ENCODE measurements at regions not wholly inside any gene's neighbourhood (a gene's known extent, or its start where the extent isn't known, plus 50 kb on each side); places are given as distances from the start of the nearest gene placed in this dataset.

- H3K4me3 ChIP-seq (replicated peaks; ENCODE audit: insufficient read depth, low read length) = no peak overlapping the region
- no peak for DNase-seq (ENCODE audit: low read depth in 1 of 2, low spot score in 1 of 2)
- H3K27me3 ChIP-seq (ENCODE audit: insufficient read depth, poor library complexity, severe bottlenecking) = no peaks in the 10 kb centered on the region
- TF ChIP-seq POLR2AphosphoS5 (IDR thresholded peaks at IDR 0.05; ENCODE audit: low read depth) = no peak
- TF ChIP-seq, protein P1, sequence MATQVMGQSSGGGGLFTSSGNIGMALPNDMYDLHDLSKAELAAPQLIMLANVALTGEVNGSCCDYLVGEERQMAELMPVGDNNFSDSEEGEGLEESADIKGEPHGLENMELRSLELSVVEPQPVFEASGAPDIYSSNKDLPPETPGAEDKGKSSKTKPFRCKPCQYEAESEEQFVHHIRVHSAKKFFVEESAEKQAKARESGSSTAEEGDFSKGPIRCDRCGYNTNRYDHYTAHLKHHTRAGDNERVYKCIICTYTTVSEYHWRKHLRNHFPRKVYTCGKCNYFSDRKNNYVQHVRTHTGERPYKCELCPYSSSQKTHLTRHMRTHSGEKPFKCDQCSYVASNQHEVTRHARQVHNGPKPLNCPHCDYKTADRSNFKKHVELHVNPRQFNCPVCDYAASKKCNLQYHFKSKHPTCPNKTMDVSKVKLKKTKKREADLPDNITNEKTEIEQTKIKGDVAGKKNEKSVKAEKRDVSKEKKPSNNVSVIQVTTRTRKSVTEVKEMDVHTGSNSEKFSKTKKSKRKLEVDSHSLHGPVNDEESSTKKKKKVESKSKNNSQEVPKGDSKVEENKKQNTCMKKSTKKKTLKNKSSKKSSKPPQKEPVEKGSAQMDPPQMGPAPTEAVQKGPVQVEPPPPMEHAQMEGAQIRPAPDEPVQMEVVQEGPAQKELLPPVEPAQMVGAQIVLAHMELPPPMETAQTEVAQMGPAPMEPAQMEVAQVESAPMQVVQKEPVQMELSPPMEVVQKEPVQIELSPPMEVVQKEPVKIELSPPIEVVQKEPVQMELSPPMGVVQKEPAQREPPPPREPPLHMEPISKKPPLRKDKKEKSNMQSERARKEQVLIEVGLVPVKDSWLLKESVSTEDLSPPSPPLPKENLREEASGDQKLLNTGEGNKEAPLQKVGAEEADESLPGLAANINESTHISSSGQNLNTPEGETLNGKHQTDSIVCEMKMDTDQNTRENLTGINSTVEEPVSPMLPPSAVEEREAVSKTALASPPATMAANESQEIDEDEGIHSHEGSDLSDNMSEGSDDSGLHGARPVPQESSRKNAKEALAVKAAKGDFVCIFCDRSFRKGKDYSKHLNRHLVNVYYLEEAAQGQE (IDR thresholded peaks at IDR 0.05; ENCODE audit: insufficient replicate concordance, low read depth) = no peak
- no peak for TF ChIP-seq SPI1 (IDR thresholded peaks at IDR 0.05; ENCODE audit: borderline replicate concordance, low read depth)
- TF ChIP-seq, protein P2, sequence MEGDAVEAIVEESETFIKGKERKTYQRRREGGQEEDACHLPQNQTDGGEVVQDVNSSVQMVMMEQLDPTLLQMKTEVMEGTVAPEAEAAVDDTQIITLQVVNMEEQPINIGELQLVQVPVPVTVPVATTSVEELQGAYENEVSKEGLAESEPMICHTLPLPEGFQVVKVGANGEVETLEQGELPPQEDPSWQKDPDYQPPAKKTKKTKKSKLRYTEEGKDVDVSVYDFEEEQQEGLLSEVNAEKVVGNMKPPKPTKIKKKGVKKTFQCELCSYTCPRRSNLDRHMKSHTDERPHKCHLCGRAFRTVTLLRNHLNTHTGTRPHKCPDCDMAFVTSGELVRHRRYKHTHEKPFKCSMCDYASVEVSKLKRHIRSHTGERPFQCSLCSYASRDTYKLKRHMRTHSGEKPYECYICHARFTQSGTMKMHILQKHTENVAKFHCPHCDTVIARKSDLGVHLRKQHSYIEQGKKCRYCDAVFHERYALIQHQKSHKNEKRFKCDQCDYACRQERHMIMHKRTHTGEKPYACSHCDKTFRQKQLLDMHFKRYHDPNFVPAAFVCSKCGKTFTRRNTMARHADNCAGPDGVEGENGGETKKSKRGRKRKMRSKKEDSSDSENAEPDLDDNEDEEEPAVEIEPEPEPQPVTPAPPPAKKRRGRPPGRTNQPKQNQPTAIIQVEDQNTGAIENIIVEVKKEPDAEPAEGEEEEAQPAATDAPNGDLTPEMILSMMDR (IDR thresholded peaks at IDR 0.05; ENCODE audit: insufficient read depth, low read length) = no peak
- no peak for TF ChIP-seq GABPA (IDR thresholded peaks at IDR 0.05; ENCODE audit: low read depth)
- H3K27ac ChIP-seq (replicated peaks) = no peak overlapping the region
Observed at GRCh38 chr14:53848854-53849253, 107.8 kb downstream of the BMP4 start.

DNA sequence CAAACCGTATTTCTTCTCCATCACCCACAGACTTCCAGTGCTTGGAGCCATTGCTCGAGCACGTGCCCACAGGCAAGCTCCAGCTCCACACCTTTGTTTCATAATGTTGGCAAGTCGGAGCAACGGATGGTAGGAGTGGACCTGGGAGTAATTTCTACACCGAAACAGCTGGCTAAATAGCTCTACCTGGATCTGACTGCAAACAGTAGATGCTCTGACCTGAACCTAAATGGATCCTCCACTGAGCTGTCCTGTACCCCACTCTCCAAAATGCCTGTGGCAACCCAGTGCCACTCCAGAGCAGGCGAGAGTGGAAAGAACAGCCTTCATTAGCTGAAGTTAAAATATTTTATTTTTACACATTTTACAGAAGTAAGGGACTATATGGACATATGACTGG lies 108.7 kb downstream of the BMP4 start:
- Histone ChIP-seq H3K4me3 (replicated peaks; ENCODE audit: insufficient read depth, low read length) (no peak overlapping the region), H3K27ac (replicated peaks) (no peak overlapping the region), H3K27me3 (ENCODE audit: insufficient read depth, poor library complexity, severe bottlenecking) (no peaks in the 10 kb centered on the region)
- TF ChIP-seq GABPA (IDR thresholded peaks at IDR 0.05; ENCODE audit: low read depth) = no peak
- DNase-seq (ENCODE audit: low read depth in 1 of 2, low spot score in 1 of 2) = no peak

- no peak for TF ChIP-seq SPI1 (IDR thresholded peaks at IDR 0.05; ENCODE audit: borderline replicate concordance, low read depth)
- TF ChIP-seq, protein P2 (IDR thresholded peaks at IDR 0.05; ENCODE audit: insufficient read depth, low read length) = no peak
- no peak for TF ChIP-seq GABPA (IDR thresholded peaks at IDR 0.05; ENCODE audit: low read depth)
- no peak for TF ChIP-seq POLR2AphosphoS5 (IDR thresholded peaks at IDR 0.05; ENCODE audit: low read depth)
- TF ChIP-seq, protein P1 (IDR thresholded peaks at IDR 0.05; ENCODE audit: insufficient replicate concordance, low read depth) = no peak
- Histone ChIP-seq H3K27ac (replicated peaks) (no peak overlapping the region), H3K4me3 (replicated peaks; ENCODE audit: insufficient read depth, low read length) (no peak overlapping the region), H3K27me3 (ENCODE audit: insufficient read depth, poor library complexity, severe bottlenecking) (no peaks in the 10 kb centered on the region)
- DNase-seq (ENCODE audit: low read depth in 1 of 2, low spot score in 1 of 2) = no peak
Observed at GRCh38 chr14:53847057-53847456, 109.6 kb downstream of the BMP4 start.

DNA sequence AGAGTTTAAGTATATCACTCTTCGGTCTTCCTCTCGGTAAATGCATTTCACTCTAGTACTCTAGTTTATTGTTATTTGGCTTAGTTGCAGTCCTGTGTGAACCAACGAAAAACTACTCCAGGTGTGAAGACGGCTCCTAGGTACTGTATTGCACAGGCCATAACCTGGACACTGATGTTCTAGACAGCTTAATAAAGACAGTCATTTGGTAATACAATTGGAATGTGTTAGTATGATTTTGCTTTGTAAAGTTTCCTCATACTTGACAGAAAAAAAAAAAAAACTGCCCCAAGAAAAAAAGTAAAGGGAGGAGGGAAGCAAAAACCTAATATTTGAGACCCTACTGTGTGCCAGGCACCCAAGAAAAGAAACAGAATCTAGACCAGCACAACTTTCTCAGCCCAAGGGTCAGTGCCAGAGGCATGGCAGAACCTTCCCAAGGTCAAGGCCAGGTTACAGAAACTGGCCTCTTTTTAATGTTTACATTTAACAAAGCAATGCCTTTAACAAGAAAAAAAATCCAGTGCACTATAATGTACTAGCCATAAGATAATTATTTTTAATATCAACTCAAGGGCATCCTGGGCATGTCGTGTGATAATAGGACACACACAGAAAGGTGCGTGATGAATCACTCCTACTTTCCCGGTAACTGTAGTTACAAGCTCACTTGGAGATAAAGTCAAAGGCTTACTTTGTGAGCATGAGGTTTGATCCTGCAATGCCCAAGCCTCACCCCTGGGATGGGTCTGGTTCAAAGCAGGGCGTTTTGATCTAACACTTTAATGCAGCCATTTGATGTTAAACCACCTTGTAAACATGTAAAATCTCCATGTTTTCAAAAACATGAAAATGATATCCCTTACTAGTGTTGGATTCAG lies 110.6 kb downstream of the BMP4 start:
- H3K27ac ChIP-seq (replicated peaks) = no peak overlapping the region
- no peak overlapping the region for H3K4me3 ChIP-seq (replicated peaks; ENCODE audit: insufficient read depth, low read length)
- no peaks in the 10 kb centered on the region for H3K27me3 ChIP-seq (ENCODE audit: insufficient read depth, poor library complexity, severe bottlenecking)
- no peak for DNase-seq (ENCODE audit: low read depth in 1 of 2, low spot score in 1 of 2)
- no peak for TF ChIP-seq GABPA (IDR thresholded peaks at IDR 0.05; ENCODE audit: low read depth)
- TF ChIP-seq POLR2AphosphoS5 (IDR thresholded peaks at IDR 0.05; ENCODE audit: low read depth) = no peak
- TF ChIP-seq, protein P1 (IDR thresholded peaks at IDR 0.05; ENCODE audit: insufficient replicate concordance, low read depth) = no peak

Measured in HL-60 (cell line).